BLaER1 treated with 17β-estradiol and CSF1 and Interleukin-3, amounts not matched to agents 10 nM and 100 nM (cell line): ENCODE measurements at regions not wholly inside any gene's neighbourhood (a gene's known extent, or its start where the extent isn't known, plus 50 kb on each side); places are given as distances from the start of the nearest gene placed in this dataset.

ENCODE experiments used
- H3K27ac ChIP-seq, 11 experiments: shearing (Covaris generic); formaldehyde crosslinking; 2 replicates each; pipeline ENCODE4 v1.8.1; 2022
- H3K27me3 ChIP-seq, 11 experiments: shearing (Covaris generic); formaldehyde crosslinking; 2 replicates each; pipeline ENCODE4 v1.8.1; 2022
- H3K36me3 ChIP-seq, 11 experiments: shearing (Covaris generic); formaldehyde crosslinking; 2 replicates each; pipeline ENCODE4 v1.8.1; 2022
- H3K4me1 ChIP-seq, 10 experiments: shearing (Covaris generic); formaldehyde crosslinking; 2 replicates each; pipeline ENCODE4 v1.8.1; 2022
- H3K4me2 ChIP-seq, 11 experiments: shearing (Covaris generic); formaldehyde crosslinking; 2 replicates each; pipeline ENCODE4 v1.8.1; 2022
- H3K4me3 ChIP-seq, 10 experiments: shearing (Covaris generic); formaldehyde crosslinking; 2 replicates each; pipeline ENCODE4 v1.8.1; 2022
- H3K9ac ChIP-seq, 11 experiments: shearing (Covaris generic); formaldehyde crosslinking; 2 replicates each; pipeline ENCODE4 v1.8.1; 2022
- H3K9me3 ChIP-seq, 11 experiments: shearing (Covaris generic); formaldehyde crosslinking; replicated peaks in 1 of 11; 2 replicates each; pipeline ENCODE4 v1.8.1; 2022
- H4K20me1 ChIP-seq, 11 experiments: shearing (Covaris generic); formaldehyde crosslinking; 2 replicates each; pipeline ENCODE4 v1.8.1; 2022
- Cebpa-rat ChIP-seq, 11 experiments: shearing (Covaris generic); IDR thresholded peaks; 2 replicates each; pipeline ENCODE4 v1.8.1; 2022

GRCh38 chr18:73594749-73595148 lies 552.9 kb downstream of the FBXO15 start:
- H4K20me1 ChIP-seq = no peaks in the 10 kb centered on the region
- no peak overlapping the region for H3K27ac ChIP-seq
- H3K27me3 ChIP-seq = no peaks in the 10 kb centered on the region
- H3K9ac ChIP-seq = no peak overlapping the region
- H3K36me3 ChIP-seq = no peaks in the 10 kb centered on the region
- H3K4me3 ChIP-seq = no peak overlapping the region
- H3K4me1 ChIP-seq = no peaks in the 10 kb centered on the region
- no peak for TF ChIP-seq Cebpa-rat (IDR thresholded peaks at IDR 0.05)
- H3K9me3 ChIP-seq = no peaks in the 10 kb centered on the region
- H3K4me2 ChIP-seq = no peak overlapping the region

DNA sequence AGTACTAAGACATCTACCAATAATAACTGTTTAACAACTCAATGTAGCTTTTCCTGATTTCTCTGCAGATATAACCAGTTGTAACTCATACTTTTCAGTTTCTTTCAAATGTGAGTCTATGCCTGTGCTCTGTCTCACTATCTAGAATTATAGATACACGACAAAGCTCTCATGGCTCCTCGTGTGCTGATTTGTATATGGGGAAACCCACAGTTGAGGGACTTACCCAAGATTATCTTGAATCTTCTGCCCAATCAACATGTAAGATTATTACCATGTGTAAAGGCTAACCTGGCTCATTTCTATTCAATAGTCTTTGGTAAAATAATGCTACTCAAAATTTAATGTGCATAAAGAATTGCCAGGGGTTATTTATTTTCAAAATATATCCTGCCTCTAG lies 554.4 kb downstream of the FBXO15 start:
- H3K27me3 ChIP-seq = no peaks in the 10 kb centered on the region
- no peak overlapping the region for H3K4me2 ChIP-seq
- no peaks in the 10 kb centered on the region for H3K4me1 ChIP-seq
- H4K20me1 ChIP-seq = no peaks in the 10 kb centered on the region
- no peak overlapping the region for H3K4me3 ChIP-seq
- no peak for TF ChIP-seq Cebpa-rat (IDR thresholded peaks at IDR 0.05)
- no peaks in the 10 kb centered on the region for H3K36me3 ChIP-seq
- no peak overlapping the region for H3K27ac ChIP-seq
- H3K9ac ChIP-seq = no peak overlapping the region
- H3K9me3 ChIP-seq = no peaks in the 10 kb centered on the region

GRCh38 chr18:73590950-73591349 lies 556.7 kb downstream of the FBXO15 start:
- Histone ChIP-seq H3K9ac (no peak overlapping the region), H3K4me1 (no peaks in the 10 kb centered on the region), H3K27me3 (no peaks in the 10 kb centered on the region), H4K20me1 (no peaks in the 10 kb centered on the region), H3K4me2 (no peak overlapping the region), H3K27ac (no peak overlapping the region), H3K9me3 (no peaks in the 10 kb centered on the region), H3K4me3 (no peak overlapping the region), H3K36me3 (no peaks in the 10 kb centered on the region)
- TF ChIP-seq Cebpa-rat (IDR thresholded peaks at IDR 0.05) = no peak

- Histone ChIP-seq H3K27ac (no peak overlapping the region), H4K20me1 (no peaks in the 10 kb centered on the region), H3K4me1 (no peaks in the 10 kb centered on the region), H3K36me3 (no peaks in the 10 kb centered on the region), H3K9ac (no peak overlapping the region), H3K27me3 (no peaks in the 10 kb centered on the region), H3K4me2 (no peak overlapping the region), H3K9me3 (no peaks in the 10 kb centered on the region), H3K4me3 (no peak overlapping the region)
- no peak for TF ChIP-seq Cebpa-rat (IDR thresholded peaks at IDR 0.05)
These were observed 567.9 kb downstream of the FBXO15 start for GRCh38 chr18:73579698-73580097.

DNA sequence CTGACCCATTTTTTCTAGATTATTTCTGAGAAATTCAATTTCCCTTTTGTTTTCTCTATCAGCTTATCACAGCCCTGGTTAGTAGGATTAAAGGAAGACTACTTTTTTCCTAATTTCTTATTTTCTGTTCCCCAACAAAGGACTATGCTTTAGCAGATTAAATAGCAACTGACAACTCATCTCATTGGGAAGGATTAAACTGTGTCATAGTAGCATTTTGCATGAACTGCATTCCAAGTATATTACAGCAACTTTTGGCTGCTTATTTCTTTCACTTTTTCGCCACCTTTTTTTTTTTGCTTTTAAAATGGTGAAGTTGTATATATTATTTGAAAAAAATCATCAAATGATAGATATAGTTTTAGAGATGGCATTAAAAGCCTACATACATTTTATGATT lies 570.3 kb downstream of the FBXO15 start:
- Histone ChIP-seq H3K9ac (no peak overlapping the region), H4K20me1 (no peaks in the 10 kb centered on the region), H3K9me3 (no peaks in the 10 kb centered on the region), H3K27ac (no peak overlapping the region), H3K4me2 (no peak overlapping the region), H3K27me3 (no peaks in the 10 kb centered on the region), H3K4me1 (no peaks in the 10 kb centered on the region), H3K36me3 (no peaks in the 10 kb centered on the region), H3K4me3 (no peak overlapping the region)
- TF ChIP-seq Cebpa-rat (IDR thresholded peaks at IDR 0.05) = no peak

DNA sequence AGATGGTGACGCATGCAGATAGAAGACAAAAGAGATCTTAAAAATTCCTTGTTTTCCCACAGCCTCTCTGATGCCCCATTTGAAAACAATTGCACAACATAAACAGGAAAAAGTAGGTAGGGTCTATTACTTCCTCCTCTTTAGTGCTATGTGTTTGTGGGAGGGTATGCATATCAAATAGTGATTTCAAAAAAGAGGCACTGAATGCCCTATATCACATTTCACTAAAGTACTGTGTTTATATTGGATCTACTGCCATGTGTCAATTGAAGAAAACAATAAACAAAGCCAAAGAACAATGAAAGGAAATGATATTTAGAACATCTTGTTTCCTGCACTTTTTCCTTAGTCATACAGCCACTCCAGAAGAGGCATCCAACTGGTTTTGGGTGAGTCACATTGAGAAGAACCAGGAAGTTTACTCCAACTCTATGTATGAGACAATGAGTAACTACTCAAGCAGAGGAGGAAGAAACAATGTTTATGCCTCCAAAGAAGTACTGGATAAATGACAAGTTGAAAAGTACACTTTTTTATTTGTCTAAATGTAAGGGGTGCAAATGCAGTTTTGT lies 583.6 kb downstream of the FBXO15 start:
- Histone ChIP-seq H3K4me3 (no peak overlapping the region), H3K4me2 (peak overlapping the region in 6 of 11 experiments; percentile 27 to 55 (median 32); a peak in 11 of 22 replicates), H4K20me1 (no peaks in the 10 kb centered on the region), H3K27me3 (no peaks in the 10 kb centered on the region), H3K36me3 (no peaks in the 10 kb centered on the region), H3K9ac (no peak overlapping the region), H3K9me3 (no peaks in the 10 kb centered on the region), H3K4me1 (peaks cover 0 to 12% (median 7%) of the 10 kb centered on the region in 10 experiments; a peak in 12 of 20 replicates), H3K27ac (peak overlapping the region in 4 of 11 experiments; percentile 26 to 56 (median 34); a peak in 6 of 22 replicates)
- TF ChIP-seq Cebpa-rat (IDR thresholded peaks at IDR 0.05) = no peak

DNA sequence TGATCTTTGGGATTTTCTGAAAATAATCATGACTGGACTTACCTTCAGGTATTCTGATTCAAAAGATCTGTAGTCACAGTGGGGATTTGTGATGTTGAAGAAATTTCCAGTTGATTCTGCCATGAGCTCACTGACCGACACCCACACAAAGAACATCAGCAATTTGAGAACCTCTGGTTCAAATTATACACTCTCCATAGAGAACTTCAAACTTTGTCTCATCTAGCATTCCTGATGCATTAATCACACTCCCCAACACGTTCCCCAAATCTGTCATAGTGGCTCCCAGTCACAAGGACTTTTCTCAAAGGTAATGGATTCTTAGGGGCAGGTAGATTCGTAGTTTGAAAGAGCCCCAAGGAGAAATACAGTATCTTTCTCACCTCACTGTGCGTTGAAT lies 584.3 kb downstream of the FBXO15 start:
- peak overlapping the region in 6 of 11 experiments; percentile 27 to 55 (median 32); a peak in 9 of 22 replicates for H3K4me2 ChIP-seq
- H3K9me3 ChIP-seq = no peaks in the 10 kb centered on the region
- no peaks in the 10 kb centered on the region for H4K20me1 ChIP-seq
- no peaks in the 10 kb centered on the region for H3K36me3 ChIP-seq
- H3K27me3 ChIP-seq = no peaks in the 10 kb centered on the region
- no peak for TF ChIP-seq Cebpa-rat (IDR thresholded peaks at IDR 0.05)
- H3K27ac ChIP-seq = peak overlapping the region in 4 of 11 experiments; percentile 26 to 56 (median 34); a peak in 7 of 22 replicates
- no peak overlapping the region for H3K9ac ChIP-seq
- H3K4me3 ChIP-seq = no peak overlapping the region
- H3K4me1 ChIP-seq = peaks cover 0 to 12% (median 7%) of the 10 kb centered on the region in 10 experiments; a peak in 12 of 20 replicates

DNA sequence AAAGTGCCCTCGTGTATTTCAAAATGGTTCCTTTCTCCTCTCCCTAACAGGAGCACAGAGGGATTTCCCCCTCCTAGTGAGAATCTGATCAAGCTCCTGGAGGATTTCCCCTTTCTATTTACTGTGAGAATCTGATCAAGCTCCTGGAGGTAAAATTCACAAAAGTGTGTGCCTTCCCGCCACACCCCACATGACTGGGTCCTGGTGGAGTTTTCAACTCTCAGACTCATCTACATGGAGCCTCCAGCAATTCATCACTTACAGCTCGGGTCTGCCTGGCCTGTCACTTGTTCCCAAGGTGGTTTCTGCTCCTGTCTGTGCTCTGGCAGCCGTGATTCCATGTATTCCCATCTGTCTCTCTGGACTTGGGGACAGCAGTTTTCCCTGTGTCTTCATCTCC lies 590.7 kb downstream of the FBXO15 start:
- no peak for TF ChIP-seq Cebpa-rat (IDR thresholded peaks at IDR 0.05)
- no peaks in the 10 kb centered on the region for H3K36me3 ChIP-seq
- H4K20me1 ChIP-seq = no peaks in the 10 kb centered on the region
- no peak overlapping the region for H3K4me3 ChIP-seq
- H3K27ac ChIP-seq = no peak overlapping the region
- H3K9me3 ChIP-seq = no peaks in the 10 kb centered on the region
- H3K4me1 ChIP-seq = no peaks in the 10 kb centered on the region
- H3K27me3 ChIP-seq = no peaks in the 10 kb centered on the region
- H3K9ac ChIP-seq = no peak overlapping the region
- no peak overlapping the region for H3K4me2 ChIP-seq

GRCh38 chr18:73552171-73552570 lies 595.5 kb downstream of the FBXO15 start:
- Histone ChIP-seq H3K36me3 (no peaks in the 10 kb centered on the region), H3K4me3 (no peak overlapping the region), H3K27me3 (no peaks in the 10 kb centered on the region), H4K20me1 (no peaks in the 10 kb centered on the region), H3K9ac (no peak overlapping the region), H3K4me1 (no peaks in the 10 kb centered on the region), H3K27ac (no peak overlapping the region), H3K4me2 (no peak overlapping the region), H3K9me3 (no peaks in the 10 kb centered on the region)
- no peak for TF ChIP-seq Cebpa-rat (IDR thresholded peaks at IDR 0.05)

GRCh38 chr18:73551211-73551610 lies 596.4 kb downstream of the FBXO15 start:
- Histone ChIP-seq H4K20me1 (no peaks in the 10 kb centered on the region), H3K4me2 (no peak overlapping the region), H3K27ac (no peak overlapping the region), H3K4me3 (no peak overlapping the region), H3K4me1 (no peaks in the 10 kb centered on the region), H3K27me3 (no peaks in the 10 kb centered on the region), H3K36me3 (no peaks in the 10 kb centered on the region), H3K9ac (no peak overlapping the region), H3K9me3 (no peaks in the 10 kb centered on the region)
- no peak for TF ChIP-seq Cebpa-rat (IDR thresholded peaks at IDR 0.05)
